Stimulated activated CD4-positive, alpha-beta T cell treated with anti-CD3 and anti-CD28 coated beads, TNF-alpha, amount 100 ng/mL, for 24 hours (primary cell): ENCODE measurements at regions not wholly inside any gene's neighbourhood (a gene's known extent, or its start where the extent isn't known, plus 50 kb on each side); places are given as distances from the start of the nearest gene placed in this dataset.
A peak's percentile ranks its signal among the peaks of the same experiment; 100 is the strongest.

Source experiments
- DNase-seq, 3 experiments: peaks; one replicate each; pipeline ENCODE4 v3.0.0-alpha.2; 2020; ENCODE audit warnings: low read depth in 3 of 3

DNA sequence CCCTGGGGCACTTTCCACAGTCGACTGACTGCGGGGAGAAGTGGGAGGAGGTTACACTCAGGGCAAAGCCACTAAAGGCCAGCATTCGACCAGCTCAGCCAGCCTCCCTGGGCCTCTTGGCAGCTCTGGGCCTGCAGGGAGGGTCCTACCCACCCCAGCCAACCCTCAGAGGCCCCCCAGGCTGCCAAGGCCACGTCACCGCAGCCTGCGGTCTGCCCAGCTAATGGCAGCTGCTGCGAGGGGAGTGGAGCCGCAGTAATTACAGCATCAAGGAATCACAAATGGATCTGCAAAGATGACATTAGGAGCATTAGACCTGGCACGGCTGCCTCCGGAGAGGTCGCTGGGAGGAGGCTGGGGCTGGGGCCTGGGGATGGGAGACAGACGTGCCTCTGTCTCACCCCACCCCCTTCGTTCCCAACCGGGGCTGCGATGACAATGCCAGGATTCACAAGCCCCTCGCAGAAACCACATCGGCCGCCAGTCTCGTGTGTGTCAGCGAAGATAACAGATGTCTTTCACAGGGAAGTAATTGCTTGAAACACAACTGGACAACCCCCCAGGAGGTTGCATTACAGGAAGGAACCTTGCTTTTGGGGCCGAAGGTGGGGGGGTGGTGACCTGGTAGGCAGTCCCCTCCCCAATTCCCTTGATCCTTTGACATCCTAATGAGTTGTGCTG is 367.6 kb downstream of the BCOR start:
- DNase-seq: no peak

DNA sequence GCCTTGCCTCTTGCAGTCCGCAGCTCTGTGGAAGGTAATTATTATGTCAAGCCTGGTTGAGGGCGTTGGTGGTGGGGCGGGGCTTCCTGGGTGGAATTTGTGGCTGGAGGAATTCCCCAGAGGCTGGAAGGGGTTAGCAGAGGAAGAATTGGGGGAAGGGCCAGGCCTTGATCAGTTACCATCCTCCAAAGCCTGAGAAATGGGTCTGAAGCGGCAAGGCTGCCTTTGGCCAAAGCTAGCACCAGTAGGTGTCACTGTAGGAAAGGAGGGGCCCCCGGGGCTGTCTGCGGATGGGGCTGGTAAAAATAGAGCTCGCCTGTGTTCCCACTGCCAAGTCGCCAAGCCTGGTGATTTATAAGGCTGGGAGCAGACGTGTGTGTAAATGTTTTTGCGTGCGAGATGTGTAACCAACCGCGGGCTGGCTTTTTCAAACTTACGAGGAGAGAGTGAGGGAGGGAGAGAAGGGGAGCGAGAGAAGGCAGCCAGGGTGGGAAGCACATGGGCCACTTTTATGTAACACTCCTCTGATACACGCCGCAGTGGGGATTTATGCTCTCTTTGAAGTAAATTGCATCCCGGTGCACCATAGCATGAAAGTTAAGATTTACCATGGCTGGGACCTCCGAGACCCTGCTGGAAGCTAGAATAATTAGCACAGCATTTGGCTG is 367.0 kb downstream of the BCOR start:
- peak; percentile 27 to 58 (median 41) for DNase-seq

DNA sequence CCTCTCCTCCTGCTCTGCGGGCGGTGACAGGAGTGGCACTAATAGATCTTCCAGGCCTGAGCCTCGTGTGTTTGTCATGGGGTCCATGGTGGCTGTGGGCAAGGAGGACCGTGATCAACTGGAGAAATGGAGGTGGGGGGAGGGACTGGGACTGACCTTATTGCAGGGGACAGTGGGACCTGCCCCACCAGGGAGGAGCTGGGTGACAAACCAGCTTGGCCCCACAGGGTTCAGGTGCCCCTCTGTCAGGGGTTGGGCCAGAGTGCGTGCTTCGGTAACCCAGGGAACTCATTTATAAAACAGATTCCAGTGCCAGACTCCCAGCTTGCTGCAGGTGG is 366.5 kb downstream of the BCOR start:
- DNase-seq: no peak

DNA sequence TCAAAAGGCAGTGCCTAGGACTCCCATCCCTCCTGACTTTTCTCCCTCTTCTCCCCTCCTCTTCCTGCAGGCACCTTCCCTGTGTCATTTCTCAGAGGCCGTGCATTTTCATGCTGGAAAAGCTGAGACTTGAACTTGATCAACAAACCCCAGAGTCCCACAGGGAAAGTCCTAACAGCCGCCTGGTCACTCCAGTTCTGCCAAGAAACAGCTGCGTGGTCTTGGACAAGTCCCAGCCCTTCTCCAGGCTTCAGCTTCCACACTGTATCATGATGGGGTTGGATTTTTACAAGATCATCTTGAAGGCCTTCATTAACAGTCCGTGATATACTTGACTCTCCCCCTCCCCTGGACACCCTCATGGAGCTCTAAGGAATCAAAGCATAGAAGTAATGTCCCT is 366.0 kb downstream of the BCOR start:
- no peak for DNase-seq

DNA sequence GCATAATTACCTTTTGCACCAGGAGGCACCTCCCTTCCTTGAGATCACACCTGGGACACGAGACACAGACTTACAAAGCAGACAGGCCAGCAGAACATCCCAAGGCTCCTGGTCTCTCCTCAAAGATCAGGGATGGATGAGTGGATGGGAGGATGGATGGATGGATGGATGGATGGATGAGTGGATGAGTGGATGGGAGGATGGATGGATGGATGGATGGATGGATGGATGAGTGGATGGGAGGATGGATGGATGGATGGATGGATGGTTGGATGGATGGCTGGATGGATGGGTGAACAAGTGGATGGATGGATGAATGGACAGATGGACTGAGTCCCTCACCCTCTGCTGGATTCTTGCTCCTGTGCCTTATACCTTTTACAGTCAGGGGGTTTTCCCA is 364.0 kb downstream of the BCOR start:
- DNase-seq: no peak

DNA sequence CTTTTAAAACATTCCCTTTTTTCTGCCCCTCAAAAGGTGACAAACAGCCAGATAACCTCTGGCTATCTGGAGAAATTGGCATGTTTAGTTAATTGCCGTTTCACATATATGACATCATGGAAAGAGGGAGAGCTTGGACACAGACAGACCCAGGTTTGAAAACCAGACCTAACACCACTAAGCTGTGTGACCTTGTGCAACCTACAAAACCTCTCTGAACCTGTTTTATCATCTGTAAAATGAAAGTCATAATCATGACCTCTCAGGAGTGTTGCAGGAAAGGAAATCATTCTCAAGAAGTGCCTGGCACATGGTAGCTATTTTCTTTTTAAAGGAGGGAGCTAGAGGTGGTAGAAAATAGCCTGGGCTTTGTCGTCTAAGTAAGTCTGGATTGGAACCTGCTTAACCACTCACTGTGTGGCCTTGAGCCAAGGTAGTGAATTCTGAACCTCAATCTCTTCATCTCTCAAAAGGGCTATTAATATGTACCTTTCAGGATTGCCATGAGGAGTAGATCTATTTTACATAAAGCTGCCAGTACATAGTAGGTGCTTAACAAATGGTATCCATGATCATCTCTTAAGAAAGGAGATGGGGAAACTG is 363.5 kb downstream of the BCOR start:
- DNase-seq: no peak

DNA sequence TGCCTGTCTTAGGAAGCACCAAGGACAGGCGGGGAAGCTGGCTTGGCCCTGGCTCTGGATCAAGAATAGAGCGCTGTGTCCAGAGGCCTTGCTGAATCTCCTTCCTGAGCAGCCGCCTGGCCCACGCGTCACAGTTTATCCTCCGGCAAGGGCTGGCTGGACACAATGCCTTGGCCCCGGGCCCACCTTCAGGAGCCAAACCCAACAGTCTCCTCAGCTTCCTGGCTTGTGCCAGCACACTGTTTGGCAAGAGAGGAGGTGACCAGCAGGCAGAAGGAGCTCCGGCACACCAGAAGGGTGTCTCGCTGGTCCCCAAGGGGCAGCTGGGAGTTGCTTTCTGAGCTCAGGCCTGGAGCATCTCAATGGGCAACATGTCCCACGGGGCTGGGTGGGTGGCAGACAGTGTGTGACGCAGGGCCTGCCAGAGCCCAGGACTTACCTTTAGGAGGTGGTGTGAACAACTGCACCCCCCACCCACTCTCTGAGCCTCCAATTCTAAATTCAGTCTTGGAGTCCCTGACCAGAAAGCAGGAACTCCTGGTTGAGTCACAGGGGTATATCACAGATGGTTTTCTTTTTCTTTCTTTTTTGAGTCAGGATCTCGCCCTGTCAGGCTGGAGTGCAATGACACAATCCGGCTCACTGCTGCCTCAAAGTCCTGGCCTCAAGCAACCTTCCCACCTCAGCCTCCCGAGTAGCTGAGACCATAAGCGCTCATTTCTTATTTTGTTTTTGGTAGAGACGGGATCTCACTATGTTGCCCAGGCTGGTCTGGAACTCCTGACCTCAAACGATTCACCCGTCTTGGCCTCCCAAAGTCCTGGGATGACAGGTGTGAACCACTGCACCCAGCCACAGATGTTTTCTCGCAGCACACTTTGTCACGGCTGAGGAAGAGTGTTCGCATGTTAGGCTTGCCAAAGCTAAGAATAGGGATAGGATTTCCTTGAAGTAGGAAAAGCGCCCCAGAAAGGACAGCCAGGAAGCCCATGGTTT is 361.2 kb downstream of the BCOR start:
- DNase-seq: no peak

DNA sequence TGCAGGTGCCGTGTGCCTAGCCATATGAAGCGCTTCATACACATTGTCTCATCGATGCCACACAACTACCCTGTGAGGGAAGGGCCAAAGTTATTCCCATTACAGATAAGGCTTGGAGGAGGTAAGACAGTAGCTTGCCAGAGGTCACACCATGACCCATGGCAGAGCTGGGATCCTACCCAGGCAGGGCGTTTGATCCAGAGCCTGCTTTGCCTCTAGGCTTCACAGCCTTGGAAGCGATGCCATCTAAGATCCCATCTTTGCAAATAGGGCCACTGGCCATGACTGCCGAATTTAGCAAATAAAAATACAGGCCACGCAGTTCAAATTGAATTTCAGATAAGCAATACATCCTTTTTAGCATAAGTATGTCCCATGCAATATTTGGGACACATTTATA is 358.2 kb downstream of the BCOR start:
- DNase-seq: no peak

DNA sequence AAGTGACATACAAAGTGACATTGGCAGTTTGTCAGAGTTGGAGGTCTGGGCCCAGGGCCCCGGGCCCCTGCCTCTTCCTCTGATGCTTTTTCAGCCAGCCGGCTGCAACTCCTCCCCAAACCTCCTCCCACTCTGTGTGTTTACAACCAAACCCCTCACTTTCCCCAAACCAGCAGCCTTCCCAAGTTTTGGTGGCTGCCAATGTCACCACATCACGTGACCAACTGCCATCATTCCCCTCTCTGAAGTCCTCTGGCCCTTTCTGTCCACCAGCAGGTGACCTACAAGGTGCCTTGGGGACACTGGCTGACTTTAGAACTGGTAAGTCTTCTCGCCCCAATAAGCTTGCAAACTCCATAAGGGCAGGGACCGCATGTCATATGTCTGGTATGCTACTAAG is 357.7 kb downstream of the BCOR start:
- no peak for DNase-seq

DNA sequence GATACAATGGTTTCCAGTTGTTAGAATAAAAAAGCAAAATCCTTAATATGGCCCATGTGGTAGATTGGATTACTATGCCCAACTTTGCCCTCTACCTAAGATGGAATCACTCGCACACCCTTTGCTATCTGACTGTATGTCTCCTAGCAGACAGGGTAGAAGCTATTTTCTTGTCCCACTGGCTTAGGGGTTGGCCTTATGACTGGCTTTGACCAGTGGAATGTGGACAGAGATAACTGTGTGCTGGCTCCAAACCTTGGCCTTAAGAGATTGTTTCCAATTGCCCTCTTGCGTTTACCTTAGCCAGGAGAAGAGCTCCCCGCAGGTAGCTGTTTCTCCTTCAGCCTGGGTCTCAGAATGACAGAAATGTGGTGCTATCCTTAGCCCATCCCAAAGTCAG is 355.9 kb downstream of the BCOR start:
- DNase-seq: no peak

DNA sequence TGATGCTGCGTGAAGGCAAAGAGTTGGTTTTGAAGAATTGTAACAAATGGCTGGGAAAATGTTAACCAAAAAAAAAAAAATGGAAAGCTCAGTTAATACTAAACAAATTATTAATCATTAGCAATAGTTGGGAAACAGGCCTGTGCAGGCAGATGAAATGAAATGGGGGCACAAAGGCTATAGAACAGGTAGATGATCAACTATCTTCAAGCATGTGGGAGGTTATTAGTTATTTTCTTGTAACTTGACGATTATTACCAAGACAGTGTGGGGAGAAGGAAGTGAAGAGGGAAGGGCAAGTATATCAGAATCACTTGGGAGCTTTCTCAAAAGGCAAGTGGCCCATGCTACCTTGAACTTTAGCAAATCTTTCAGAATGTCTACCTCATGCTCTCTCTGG is 351.9 kb downstream of the BCOR start:
- DNase-seq: no peak

DNA sequence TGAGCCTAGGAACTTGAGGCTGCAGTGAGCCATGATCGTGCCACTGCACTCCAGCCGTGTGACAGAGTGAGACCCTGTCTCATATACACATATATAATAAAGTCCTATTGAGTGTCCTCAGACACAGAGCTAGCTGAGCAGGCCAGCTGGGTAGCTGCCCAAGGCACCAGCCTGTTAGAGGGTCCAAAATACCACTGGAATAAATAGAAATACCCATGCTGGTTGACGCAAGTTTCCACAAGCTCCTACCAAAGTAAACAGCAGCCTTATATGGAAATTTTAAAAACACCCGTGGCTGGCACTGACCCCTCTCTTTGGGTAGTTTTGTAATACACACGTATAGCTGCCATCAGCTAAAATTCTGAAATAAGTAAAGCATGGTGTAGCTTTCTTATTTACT is 348.6 kb downstream of the BCOR start:
- DNase-seq: no peak

DNA sequence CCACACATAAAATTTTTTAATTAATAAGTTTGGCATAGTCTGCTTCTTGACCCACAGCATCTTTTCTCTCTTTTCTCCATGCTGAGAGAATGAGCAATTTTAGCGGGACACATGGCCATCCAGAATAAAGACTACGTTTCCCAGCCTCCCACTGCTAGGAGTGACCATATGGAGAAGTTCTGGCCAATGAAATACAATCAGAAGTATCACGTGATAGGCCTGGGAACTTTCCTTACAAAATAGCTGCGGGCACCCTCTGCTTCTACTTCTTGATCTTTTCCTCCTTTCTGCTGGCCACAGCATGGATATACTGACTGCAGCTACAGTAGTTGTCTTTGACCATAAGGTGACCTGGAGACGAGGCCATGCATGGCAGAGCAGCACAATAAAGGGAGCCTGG is 348.0 kb downstream of the BCOR start:
- DNase-seq: no peak

DNA sequence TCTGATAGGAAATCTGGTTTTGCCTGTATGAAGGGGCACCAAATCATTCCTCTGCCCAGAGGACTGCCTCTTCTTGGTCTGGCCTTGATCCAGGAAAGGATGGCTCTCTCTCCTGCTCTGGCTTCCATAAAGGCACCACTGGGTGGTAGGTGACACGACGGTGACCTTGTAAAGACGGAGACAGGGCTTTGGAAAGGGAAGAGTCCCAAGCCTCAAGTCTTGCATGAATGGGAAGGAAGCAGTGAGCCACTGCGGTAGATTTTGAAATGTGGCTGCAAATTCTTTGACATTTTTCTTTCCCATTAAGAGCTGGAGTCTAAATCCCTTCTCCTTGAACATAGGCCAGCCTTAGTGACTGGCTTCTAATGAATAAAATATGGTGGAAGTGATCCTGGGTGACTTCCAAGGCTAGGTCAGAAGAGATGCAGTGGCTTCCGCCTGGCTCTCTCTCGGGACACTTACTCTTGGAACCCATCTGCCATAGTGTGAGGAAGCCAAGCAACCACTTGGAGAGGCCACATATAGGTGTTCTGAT is 347.4 kb downstream of the BCOR start:
- DNase-seq: no peak

DNA sequence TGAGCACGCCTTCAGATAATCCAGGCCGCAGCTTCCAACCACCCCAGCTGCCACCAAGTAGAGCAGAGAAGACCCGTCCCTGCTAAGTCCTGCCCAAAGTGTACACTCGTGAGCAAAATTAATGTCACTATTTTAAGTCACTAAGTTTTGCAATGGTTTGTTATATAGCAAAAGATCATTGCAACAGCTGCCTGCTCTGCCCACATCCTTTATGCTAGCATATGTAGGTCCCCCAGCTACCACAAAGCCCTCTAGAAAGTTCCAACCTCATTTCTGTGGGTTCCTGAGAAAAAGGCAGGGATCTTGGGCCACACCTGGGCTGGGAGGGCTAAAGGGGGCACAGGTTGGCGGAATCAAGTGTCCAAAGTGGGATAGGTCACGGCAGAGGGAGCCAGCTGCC is 346.9 kb downstream of the BCOR start:
- no peak for DNase-seq

DNA sequence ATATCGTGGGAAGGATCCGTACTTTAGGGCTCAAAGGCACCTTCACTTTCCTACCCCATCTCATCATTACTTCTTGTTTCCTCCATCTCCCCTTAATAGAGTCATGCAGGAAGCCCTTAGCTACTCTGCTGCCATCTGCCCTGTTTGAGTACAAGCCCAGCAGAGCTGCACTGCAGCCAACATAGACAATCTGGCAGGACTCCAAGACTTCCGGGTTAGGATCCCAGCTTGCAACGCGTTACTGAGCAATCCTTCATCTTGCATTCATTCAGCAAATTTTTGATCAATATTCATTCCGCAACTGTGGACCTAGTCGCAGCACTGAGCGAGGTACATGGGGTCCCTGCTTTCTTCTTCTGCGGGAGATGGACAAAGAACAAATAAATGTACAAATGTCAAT is 344.9 kb downstream of the BCOR start:
- DNase-seq: no peak

DNA sequence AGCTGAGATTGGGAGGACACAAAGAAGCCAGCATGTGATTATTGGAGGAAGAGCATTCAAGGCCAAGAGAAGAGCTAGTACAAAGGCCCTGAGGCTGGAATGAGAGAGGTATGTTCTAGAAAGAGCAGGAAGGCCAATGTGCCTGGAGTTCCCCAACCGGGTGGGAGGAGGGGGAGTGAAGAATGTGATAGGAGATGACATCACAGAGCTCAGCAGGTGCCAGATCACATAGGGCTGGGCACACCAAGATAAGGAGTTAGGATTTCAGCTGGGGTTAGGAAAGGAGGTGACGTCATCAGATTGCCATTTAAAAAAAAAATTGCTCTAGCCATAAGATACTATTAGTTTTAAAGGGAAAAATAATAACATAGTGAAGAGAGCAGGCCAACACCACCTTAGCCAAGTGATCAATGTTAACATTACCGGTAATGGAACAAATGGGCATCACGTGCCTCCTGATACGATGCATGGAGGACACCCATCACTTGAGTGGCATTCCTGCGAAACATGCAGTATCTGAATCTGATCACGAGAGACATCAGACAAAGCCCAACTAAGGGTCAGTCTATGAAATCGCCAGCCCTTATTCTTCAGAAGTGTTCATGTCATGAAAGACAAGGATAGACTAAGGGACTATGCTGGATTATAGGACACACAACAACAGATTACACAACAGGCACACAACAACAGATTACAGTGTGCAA is 344.3 kb downstream of the BCOR start:
- DNase-seq: no peak

DNA sequence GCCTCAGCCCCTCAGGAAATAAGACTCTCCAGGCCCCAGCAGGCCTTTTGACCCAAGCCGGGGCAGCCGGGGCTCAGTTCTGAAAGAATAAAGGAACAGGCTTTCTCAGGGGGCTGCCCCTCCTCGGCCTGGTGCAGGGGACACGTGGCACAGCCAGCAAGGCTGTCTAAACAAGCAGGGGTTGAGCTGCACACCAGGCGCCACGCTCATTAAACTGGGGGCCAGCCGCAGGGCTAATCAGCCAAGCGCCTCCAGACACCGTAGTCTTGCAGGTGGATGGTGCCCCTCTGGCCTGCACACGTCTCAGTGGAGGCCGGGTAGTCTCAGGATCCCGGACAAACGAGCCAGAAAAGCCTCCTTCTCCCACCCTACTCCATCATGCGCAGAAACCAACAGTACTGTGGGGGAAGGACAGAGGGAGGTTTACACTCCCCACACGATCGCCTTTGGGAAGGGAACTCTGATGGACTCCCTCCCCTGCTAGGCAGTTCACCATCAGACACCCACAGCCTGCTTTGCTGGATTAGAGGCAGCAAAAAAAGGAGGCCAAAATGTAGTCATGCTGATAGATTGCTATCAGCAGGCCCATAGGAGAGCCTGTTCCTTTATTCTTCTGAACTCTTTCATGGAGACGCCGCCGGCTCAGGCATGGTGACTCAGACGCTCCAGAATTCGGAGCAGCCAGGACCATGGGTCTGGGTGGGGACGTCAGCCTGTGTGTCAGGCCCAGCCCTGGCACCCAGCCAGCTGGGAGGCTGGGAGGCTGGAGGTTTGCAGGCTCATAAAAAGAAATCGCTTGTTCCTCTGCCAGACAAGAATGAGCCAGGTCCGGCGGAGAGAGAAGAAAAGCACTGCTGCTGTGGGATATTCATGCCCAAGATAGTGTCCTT is 342.4 kb downstream of the BCOR start:
- DNase-seq: no peak

DNA sequence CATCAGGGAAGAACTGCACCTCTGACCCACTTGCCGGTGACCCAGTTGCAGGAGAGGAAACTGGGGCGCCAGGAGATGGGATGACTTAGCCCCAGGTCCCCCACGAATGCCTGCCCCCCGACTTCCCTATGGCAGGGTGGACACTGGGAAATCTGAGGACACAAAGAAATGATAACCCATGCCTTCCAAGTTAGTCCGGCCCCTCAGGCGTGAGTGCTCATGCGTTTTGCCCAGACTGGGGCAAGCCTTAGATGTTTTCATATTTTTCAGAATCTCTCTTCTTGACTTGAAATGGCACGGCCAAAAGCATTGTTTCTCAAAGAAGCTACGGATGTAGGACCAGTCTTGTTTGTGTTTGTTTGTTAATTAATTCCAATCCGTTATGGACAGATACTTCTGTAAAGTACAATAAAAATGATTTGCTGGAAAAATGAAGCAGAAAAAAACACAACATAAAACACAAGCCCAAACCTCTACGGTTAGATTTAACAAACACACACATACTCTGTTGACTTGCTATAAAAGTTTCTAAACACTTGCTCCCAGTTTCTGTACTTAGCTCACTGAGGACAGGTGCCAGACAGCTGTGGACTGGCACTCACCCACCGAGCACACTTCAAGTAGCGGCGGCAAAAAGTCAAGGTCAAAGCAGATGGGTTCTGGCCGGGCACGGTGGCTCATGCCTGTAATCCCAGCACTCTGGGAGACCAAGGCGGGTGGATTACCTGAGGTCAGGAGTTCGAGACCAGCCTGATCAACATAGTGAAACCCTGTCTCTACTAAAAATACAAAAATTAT is 341.5 kb downstream of the BCOR start:
- no peak for DNase-seq

DNA sequence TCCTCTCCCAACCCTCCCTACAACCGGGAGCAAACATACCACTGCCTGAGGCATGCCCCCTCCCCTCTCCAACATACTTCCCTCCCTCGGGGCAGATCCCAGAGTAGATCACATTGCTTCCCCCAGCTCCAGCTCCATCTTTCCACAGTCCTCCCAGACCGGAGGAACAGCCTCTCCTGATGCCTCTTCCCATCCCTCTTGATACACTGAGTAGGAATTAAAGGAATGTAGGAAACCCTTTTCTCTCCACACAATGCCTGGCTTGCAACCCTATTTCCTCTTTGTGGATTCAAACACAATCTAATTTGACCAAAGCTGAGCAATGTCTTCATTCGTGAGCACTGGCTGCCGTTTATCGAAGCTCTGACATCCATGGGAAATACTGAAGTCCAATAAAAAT is 339.8 kb downstream of the BCOR start:
- DNase-seq: no peak
